ENCODE measurements at regions not wholly inside any gene's neighbourhood (a gene's known extent, or its start where the extent isn't known, plus 50 kb on each side); places are given as distances from the start of the nearest gene placed in this dataset.

GRCh38 chr13:84525865-84526264 is 643.6 kb upstream of the SLITRK1 start:
- TF ChIP-seq, protein P1, sequence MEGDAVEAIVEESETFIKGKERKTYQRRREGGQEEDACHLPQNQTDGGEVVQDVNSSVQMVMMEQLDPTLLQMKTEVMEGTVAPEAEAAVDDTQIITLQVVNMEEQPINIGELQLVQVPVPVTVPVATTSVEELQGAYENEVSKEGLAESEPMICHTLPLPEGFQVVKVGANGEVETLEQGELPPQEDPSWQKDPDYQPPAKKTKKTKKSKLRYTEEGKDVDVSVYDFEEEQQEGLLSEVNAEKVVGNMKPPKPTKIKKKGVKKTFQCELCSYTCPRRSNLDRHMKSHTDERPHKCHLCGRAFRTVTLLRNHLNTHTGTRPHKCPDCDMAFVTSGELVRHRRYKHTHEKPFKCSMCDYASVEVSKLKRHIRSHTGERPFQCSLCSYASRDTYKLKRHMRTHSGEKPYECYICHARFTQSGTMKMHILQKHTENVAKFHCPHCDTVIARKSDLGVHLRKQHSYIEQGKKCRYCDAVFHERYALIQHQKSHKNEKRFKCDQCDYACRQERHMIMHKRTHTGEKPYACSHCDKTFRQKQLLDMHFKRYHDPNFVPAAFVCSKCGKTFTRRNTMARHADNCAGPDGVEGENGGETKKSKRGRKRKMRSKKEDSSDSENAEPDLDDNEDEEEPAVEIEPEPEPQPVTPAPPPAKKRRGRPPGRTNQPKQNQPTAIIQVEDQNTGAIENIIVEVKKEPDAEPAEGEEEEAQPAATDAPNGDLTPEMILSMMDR (conservative IDR thresholded peaks at IDR 0.05; ENCODE audit: low read depth, low read length), result no peak
- TF ChIP-seq EZH2 (IDR thresholded peaks at IDR 0.05; ENCODE audit: low read length, unreplicated experiment), result no peak
